HG03103 (cell line): ENCODE measurements at regions not wholly inside any gene's neighbourhood (a gene's known extent, or its start where the extent isn't known, plus 50 kb on each side); places are given as distances from the start of the nearest gene placed in this dataset.
"Not testable (repeated sequence)": the region's sequence is repeated elsewhere in the genome, so short reads cannot be mapped to it uniquely, and the experiment has no call there.

Experiments used
- ATAC-seq: cut with Tn5 transposase; IDR thresholded peaks from one replicate; pipeline ENCODE4 v1.9.1; 2021; ENCODE audit warnings: low read depth; ENCODE audit not compliant: unreplicated experiment

DNA sequence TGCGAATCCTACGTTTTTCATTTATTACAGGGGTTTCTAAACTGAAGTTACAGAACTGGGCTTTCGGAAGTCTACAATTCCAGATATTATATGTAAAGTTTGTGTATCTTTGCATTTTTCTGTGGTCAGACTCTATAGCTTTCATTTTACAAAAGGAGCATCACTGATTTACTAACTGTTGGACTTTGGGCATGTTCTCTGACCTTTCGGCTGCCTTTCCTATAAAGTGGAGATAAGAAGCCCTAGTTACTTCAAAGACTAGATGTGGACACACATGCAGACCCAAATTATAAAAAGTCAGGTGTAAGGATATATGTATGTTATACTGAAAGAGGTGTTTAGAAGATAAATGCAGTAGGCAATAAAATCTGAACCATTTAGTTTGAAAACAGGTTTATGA is 126.6 kb upstream of the PRKCQ start:
- no peak for ATAC-seq

DNA sequence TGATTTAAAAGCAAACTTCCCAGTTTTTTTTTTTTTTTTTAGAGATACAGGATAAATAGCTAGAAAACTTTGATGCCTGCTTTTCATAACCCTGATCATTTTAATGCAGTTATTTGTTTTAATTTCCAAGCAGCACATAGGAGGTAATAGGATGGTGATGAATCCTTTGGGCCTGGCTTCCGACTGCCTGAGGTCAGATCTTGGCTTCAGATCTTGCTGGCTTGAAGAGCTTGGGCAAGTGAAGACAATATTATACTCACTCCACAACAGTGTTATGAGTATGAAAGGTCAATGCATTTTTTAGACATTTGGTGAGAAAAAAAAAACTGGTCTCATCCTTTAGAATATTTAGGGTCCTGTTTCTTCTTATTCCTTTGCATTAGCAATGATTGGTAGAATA is 124.8 kb upstream of the PRKCQ start:
- ATAC-seq, result no peak

DNA sequence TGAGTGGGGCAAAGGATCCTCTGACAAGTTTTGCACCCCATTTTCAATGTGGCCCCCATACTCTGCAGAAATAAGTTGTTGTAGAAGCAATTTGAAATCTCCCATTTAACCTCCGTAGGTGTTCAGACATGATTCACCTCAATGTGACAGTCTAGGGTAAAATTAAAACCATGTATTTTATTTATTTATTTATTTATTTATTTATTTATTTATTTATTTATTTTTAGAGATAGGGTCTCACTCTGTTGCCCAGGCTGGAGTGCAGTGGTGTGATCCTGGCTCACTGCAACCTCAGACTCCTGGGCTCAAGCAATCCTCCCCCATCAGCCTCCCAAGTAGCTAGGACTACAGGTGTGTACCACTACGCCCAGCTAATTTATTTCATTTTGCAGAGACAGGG is 122.8 kb upstream of the PRKCQ start:
- ATAC-seq, result not testable (repeated sequence)

DNA sequence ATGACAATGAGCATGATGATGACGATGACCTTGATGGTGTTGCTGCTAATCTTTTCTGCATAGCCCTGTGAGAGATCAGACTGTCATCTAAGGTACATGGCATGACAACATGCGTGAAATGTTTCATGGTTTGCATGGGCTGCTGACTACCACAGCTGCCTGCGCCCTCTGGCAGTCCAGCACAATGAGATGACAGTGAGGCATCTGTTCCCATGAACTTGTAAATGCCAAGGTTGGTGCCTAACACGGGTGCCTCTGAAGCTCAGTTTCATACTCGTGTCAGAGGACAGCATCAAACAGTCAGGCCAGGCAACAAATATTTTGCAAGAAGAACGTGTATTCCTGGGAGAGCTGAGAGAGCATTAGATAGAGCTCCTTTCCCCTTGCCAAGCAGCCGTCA is 122.0 kb upstream of the PRKCQ start:
- no peak for ATAC-seq

DNA sequence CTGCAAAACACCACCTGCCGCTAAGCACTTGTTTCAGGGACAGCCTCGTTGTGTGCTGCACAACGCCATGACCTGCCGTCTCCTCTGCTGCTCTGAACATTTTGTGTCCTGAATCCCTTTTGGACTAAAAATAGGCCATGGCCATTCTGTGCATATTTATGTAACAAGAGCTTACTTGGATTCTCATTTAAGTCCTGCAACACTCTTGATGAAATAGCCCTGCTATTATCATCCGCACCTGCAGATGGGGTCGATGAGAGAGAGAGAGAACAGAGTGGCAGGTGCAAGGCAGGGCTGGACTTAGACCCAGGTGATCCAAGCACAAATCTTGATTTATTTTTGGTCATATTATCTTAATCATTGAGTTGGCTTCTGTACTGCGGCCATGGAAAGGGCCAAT is 121.2 kb upstream of the PRKCQ start:
- ATAC-seq, result no peak

DNA sequence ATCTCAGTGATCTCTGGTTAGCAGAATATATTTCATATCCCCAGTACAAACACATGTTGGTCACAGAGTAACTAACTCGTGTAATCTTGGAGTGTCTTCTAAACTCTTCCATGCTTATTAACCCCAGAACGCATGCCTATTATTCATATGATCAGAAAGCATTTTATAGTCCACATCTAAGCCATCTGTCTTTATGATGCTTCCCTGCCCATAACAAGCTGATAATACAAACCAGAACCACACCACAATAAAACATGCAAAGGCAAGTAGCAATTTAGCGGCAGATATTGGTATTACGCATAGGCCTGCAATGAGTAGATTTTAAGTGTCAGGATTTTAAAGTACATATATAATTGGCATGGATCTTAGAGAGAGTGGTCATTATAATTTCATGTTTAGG is 120.0 kb upstream of the PRKCQ start:
- no peak for ATAC-seq

DNA sequence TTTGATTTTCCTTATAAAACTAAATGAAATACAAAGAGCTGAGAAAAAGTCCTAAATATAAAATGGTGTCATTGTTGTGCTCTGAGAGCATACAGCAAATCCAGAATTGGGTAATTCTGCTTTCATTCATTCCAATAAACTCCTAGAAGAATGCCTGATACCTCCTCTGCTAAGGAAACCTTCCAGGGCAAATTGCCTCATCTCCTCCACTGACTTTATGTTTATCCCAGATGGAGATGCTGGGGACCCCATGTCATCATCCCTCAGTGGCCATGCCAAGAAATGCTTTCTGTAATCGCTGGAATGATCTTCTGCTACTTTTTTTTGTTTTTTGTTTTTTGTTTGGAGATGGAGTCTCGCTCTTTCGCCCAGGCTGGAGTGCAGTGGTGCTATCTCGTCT is 119.3 kb upstream of the PRKCQ start:
- no peak for ATAC-seq

DNA sequence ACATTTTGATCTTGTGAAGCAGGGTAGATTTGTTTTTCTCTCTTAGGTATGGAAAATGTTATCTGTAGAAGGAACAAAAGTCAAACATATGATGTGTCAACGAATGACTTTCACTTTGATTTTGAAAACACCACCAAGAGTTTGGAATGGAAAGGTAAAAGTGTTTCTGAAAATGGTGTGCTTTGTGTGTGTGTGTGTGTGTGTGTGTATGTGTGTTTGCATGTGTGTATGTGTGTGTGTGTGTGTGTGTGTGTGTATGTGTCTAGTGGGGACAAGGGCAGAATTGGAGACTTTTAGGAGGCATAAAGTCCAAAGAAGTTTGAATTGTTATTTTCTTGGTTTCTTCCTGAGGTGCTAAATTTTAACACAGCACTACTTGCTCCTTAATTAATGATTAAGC is 115.4 kb upstream of the PRKCQ start:
- no peak for ATAC-seq

DNA sequence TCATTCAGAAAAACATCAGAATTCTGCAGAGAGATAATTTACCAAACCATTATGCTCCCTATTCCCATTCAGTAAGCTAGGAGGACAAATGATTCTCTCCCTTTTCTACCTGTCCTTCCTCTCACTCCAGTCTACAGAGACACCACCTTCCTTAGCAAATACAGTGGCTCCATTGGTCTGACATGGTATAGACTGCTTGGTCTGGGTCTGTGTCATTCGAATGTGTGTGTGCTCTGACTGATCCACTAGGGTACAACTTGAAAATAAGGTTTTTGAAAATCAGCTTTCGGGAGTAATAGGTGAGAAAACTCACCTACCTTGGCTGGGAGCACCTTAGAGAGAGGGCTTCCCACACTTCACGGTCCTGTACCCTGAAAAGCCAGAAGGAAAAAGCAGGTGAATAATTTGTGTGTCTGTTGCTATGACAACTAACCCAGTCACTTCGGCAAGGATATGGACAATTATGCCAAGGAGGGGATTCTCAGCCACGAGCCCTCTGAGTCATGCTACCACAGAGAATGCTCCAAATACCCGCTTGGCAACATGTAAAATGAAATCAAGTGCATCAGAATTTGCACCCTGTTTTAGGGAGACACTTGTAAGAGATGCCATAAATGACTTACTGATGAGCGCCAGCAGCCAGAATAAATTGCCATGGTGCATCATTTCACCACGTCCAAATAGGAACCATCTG is 114.5 kb upstream of the PRKCQ start:
- ATAC-seq, result no peak

DNA sequence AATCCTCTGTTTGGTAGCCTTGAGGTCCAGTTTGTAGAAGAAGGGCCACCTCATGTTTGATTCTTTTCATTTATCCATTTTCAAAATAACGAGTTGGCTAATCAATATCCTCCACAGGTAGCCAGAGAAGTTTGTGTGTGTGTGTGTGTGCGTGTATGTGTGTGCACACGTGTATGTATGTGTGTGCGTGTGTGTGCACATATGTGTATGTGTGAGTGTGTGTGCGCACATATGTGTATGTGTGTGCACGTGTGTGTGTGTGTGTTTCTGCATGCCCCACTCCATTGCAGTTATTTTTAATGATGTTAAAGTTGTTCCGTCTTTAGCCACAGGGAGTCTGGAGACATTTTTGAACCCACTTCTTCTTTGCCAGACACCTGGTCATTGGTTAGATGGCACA is 112.8 kb upstream of the PRKCQ start:
- no peak for ATAC-seq

DNA sequence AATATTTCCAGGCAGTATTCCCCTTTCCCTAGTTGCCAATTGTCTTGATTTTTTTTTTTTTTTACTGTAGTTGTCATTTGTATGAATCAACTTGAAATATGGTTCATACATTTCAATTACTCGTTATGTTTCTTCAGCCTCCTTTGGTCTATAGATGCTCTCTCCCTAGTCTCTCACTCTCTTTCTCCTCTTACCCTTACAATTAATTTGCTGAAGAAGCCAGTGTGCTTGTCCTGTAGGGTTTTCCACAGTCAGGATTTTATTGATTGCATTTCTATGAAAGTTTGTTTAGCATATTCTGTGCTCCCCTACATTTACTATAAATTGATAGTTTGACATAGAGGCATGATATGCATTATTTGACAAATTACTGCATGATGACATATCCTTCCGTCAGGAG is 112.0 kb upstream of the PRKCQ start:
- ATAC-seq, result no peak

DNA sequence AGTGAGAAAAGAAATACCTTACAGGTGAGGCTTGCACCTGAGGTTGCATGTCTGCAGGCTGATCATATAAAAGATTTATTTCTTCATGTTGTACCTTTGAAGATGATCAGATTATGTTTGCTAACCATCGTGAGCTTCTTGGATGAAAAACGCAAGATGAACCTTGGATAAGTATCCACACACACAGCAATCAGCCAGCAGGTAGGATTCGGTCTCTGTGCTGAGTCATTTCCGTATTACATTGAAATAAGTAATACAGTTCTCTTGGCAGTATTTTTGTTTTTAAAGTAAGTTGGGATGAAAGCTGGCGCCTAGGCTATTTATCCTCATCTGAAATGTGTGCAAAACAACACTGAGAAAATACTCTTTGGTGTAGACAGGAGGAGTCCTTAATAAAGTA is 109.0 kb upstream of the PRKCQ start:
- ATAC-seq, result no peak

DNA sequence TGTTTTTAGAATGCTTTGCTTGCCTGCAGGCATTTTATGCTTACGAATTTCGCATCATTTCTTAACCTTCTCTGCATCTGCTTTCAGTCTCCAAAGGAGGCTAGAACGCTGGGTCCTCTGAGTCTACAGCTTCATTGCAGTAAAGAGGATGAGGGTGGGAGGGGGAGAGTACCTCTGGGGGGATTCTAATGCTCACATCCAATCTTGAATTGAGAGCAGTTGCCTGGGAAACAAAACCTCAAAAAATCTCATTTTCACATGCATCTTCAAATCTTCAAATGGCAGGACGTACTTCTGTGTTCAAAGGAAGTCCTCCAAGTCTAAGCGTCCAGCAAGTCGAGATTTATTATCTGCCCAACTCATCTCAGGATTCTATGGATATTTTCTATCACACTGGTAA is 100.7 kb upstream of the PRKCQ start:
- ATAC-seq, result no peak

DNA sequence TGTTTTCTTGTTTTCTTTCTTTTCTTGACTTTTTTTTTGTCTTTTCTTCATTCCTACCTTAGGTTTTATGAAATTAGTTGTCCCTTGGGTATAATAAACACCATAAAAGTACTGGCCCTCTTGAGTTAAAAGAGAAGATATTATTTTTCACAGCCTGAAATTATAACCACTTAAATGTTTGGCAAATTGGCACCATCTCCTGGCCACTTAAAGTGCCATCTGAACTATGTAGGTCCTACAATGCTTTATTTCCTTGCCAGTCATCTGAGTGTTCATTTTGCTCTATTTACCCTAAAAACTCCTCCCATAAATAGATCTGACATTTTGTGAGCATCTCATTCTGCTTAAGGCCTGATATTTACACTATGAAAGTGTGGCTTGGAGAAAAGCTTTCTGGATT is 98.9 kb upstream of the PRKCQ start:
- ATAC-seq, result no peak

DNA sequence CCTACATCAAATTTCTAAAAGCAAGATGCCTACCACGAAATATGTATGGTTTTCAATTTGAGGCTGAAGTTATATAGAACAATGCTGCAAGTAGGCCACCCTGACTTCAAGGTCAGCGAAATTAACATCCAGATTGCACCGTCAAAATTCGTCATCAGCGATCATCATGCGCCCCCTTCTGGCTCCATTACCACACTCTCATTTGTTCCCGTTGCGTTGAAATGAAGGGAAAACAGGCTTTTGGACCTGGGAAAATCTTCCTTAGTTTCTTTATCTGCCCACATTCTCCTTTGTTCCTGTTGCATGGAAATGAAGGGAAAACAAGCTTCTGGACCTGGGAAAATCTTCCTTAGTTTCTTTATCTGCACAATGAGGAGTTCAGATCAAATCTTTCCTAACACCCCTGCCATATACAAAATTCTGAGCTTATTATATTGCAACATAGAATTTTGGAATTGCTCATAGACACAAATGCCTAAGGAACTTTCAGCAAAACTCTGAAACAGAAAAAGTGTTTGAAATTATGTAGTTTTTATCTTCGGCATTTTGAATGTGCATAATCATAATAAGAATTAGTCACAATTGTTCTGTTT is 98.2 kb upstream of the PRKCQ start:
- ATAC-seq, result no peak

DNA sequence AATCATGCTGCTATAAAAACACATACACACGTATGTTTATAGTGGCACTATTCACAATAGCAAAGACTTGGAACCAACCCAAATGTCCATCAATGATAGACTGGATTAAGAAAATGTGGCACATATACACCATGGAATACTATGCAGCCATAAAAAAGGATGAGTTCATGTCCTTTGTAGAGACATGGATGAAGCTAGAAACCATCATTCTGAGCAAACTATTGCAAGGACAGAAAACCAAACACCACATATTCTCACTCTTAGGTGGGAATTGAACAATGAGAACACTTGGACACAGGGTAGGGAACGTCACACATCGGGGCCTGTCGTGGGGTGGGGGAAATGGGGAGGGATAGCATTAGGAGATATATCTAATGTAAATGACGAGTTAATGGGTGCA is 97.1 kb upstream of the PRKCQ start:
- not testable (repeated sequence) for ATAC-seq

DNA sequence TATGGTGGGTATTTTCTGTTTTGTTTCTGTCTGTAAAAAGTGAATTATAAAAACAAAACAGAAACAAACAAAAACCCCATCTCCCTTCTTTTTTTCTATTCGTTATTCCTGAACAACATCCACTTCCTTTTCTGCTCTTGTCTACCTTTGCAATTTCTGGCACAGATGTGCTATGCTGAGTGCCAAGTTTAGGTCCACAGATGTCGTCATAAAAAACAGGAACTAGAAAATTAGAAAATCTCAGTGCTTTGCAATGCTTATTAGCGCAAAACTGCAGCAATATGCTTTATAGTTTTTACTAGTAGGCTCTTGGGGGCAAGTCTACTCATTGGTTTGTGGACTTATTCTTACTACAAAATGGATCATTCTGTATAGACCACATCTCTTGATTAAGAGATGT is 94.2 kb upstream of the PRKCQ start:
- no peak for ATAC-seq

DNA sequence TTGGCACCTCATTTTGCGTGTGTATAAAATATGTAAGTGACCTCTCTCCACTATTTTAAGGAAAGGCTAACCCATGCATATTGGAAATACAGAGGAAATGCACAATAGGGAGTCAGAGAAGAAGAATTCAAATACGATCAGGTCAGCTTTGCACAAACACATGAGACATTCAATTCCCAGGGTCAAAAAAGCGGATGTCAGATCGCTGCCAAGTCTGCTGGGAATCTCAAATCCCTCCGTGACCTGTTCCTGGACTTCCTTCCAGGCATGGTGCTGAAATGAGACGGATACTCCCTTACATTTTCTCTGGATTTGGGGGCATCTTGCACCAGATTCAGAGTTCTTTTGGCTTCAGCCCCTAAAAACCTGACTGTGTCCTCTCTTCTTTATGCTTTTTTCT is 91.9 kb upstream of the PRKCQ start:
- no peak for ATAC-seq

DNA sequence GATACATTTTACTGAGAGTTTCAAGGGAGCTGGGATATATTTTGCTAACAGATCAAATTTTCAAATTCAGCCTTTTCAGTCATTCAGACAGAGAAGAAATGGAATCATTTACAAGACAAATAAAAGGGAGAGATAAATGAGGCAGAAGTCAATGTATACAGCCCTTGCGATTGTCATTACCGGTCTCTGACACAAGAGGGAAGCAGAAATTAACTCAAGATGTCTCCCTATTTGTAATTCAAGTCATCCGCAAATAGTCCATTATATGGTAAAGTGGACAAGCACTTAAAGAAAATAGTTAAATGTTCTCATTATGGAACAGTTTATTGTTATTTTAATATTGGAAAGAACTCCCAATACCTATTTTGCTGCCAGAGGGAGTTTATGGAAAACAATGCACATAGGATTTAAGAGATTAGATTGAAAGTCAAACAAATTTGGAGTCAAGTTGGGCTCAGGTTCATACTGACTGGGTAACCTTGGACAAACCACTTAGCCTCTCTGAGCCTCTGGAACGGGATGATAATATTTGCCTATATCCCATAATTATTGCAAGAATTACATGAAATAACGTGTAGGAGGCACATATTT is 89.3 kb upstream of the PRKCQ start:
- no peak for ATAC-seq

DNA sequence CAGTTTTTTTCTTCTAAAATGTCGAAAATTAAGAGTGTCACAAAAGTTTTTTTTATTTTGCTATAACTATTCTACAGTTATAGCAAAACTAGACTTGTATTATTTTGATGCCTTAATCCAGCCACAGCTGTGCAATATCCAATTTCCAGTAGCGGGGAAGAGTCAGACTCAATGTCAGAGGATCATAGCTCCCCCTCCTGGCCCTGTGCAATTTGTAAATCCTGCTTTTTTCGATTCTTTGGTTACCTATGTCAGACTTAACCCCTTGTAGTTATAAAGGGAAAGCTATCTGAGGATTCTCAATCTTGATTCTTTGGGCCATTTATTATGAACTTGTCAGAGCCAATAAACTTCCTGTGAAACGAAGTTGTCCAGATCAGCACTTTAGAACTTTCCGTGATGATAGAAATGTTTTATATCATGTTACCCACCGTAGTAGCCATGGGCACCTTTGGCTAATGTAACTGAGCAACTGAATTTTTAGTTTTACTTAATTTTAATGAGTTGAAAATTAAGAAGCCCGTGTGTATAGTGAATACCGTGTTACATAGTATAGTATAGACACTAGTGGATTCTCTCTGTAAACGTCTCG is 87.7 kb upstream of the PRKCQ start:
- ATAC-seq, result no peak

DNA sequence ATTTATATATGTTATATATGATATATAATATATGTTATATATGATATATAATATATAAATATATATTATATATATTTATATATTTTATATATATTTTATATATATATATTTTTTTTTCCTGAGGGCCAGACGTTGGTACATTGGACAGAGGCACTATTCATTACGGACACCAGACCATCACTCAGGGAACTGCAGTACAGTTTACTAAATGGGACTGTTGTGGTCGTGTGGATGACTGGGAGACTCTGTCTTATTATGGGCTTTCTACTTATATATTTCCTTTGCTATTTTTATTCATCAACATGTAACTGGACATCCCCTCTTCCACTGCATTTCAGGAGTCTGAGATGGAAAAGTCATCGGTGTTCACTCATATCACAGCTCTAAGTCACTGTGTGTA is 87.1 kb upstream of the PRKCQ start:
- ATAC-seq, result no peak

DNA sequence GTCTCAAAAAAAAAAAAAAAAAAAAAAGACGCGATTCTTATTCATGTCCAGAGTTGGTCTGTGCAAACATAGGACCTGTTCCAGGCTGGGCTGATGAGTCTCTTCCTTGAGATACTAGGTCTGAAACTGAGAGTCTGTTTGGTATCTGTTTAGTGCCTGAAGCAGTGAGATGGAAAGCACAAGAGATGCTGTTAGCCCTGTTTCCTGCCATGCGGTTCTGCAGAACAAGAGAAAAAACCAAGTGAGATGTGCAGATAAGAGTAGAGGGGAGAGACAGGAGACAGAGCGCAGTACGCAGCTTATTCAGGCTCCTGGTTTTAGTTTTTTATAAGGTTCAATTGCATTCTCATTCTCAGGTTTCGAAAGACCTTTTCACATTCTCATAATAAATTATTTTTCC is 85.8 kb upstream of the PRKCQ start:
- no peak for ATAC-seq
